HEK293 (cell line): ENCODE measurements at regions not wholly inside any gene's neighbourhood (a gene's known extent, or its start where the extent isn't known, plus 50 kb on each side); places are given as distances from the start of the nearest gene placed in this dataset.

ENCODE experiments used
- ZNF114 ChIP-seq: fragments of 450-650 bp; formaldehyde crosslinking; IDR thresholded peaks from 2 replicates; pipeline ENCODE4 v1.5.0; 2017; ENCODE audit warnings: missing biosample characterization, missing genetic modification characterization
- ZNF146 ChIP-seq: fragments of 450-650 bp; formaldehyde crosslinking; IDR thresholded peaks from 2 replicates; pipeline ENCODE4 v1.5.1; 2016; ENCODE audit warnings: missing biosample characterization, missing genetic modification characterization
- ZNF768 ChIP-seq: fragments of 450-650 bp; formaldehyde crosslinking; IDR thresholded peaks from 2 replicates; pipeline ENCODE4 v1.5.1; 2018; ENCODE audit warnings: missing biosample characterization, mild to moderate bottlenecking, missing genetic modification characterization
- TF ChIP-seq, protein P1 (sequence below): fragments of 450-650 bp; formaldehyde crosslinking; conservative IDR thresholded peaks from 2 replicates; pipeline ENCODE4 v1.5.1; 2016; ENCODE audit warnings: low read depth, missing biosample characterization, missing genetic modification characterization
- TF ChIP-seq, protein P2 (sequence below): fragments of 450-650 bp; formaldehyde crosslinking; IDR thresholded peaks from 2 replicates; pipeline ENCODE4 v1.5.1; 2016; ENCODE audit warnings: missing biosample characterization, missing genetic modification characterization
- TF ChIP-seq, protein P3 (sequence below): fragments of 450-650 bp; formaldehyde crosslinking; IDR thresholded peaks from 2 replicates; pipeline ENCODE4 v1.5.1; 2016; ENCODE audit warnings: missing biosample characterization, missing genetic modification characterization
- TF ChIP-seq, protein P4 (sequence below): fragments of 450-650 bp; formaldehyde crosslinking; IDR thresholded peaks from 2 replicates; pipeline ENCODE4 v1.5.1; 2016; ENCODE audit warnings: missing biosample characterization, missing genetic modification characterization
- TF ChIP-seq, protein P5 (sequence below): fragments of 450-650 bp; formaldehyde crosslinking; IDR thresholded peaks from 2 replicates; pipeline ENCODE4 v1.5.1; 2016; ENCODE audit warnings: missing biosample characterization, missing genetic modification characterization

DNA sequence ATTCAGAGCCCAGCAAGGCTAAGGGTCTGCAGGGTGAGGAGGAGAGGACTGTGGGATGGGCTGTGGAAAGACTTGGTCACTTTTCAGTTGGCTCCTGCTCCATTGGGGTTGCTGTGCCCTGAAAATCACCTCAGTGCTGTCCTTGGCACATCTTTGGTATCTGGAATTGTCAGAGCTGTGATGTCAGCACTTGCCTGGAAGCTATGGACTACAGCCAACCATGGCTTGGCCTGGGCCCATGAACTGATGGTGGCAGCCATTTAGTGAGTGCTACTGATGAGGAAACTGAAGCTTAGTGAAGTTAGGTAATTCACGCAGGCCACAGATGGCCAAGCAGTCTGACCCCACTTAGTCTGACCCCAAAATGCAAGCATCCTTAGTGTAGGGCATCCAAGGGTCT is 121.8 kb upstream of the SERPINE2 start:
- TF ChIP-seq, protein P1, sequence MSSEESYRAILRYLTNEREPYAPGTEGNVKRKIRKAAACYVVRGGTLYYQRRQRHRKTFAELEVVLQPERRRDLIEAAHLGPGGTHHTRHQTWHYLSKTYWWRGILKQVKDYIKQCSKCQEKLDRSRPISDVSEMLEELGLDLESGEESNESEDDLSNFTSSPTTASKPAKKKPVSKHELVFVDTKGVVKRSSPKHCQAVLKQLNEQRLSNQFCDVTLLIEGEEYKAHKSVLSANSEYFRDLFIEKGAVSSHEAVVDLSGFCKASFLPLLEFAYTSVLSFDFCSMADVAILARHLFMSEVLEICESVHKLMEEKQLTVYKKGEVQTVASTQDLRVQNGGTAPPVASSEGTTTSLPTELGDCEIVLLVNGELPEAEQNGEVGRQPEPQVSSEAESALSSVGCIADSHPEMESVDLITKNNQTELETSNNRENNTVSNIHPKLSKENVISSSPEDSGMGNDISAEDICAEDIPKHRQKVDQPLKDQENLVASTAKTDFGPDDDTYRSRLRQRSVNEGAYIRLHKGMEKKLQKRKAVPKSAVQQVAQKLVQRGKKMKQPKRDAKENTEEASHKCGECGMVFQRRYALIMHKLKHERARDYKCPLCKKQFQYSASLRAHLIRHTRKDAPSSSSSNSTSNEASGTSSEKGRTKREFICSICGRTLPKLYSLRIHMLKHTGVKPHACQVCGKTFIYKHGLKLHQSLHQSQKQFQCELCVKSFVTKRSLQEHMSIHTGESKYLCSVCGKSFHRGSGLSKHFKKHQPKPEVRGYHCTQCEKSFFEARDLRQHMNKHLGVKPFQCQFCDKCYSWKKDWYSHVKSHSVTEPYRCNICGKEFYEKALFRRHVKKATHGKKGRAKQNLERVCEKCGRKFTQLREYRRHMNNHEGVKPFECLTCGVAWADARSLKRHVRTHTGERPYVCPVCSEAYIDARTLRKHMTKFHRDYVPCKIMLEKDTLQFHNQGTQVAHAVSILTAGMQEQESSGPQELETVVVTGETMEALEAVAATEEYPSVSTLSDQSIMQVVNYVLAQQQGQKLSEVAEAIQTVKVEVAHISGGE (tag by site-specific recombination) = no peak
- no peak for TF ChIP-seq ZNF146 (tag by site-specific recombination)
- TF ChIP-seq, protein P2, sequence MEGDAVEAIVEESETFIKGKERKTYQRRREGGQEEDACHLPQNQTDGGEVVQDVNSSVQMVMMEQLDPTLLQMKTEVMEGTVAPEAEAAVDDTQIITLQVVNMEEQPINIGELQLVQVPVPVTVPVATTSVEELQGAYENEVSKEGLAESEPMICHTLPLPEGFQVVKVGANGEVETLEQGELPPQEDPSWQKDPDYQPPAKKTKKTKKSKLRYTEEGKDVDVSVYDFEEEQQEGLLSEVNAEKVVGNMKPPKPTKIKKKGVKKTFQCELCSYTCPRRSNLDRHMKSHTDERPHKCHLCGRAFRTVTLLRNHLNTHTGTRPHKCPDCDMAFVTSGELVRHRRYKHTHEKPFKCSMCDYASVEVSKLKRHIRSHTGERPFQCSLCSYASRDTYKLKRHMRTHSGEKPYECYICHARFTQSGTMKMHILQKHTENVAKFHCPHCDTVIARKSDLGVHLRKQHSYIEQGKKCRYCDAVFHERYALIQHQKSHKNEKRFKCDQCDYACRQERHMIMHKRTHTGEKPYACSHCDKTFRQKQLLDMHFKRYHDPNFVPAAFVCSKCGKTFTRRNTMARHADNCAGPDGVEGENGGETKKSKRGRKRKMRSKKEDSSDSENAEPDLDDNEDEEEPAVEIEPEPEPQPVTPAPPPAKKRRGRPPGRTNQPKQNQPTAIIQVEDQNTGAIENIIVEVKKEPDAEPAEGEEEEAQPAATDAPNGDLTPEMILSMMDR (tag by site-specific recombination) = no peak
- TF ChIP-seq, protein P3, sequence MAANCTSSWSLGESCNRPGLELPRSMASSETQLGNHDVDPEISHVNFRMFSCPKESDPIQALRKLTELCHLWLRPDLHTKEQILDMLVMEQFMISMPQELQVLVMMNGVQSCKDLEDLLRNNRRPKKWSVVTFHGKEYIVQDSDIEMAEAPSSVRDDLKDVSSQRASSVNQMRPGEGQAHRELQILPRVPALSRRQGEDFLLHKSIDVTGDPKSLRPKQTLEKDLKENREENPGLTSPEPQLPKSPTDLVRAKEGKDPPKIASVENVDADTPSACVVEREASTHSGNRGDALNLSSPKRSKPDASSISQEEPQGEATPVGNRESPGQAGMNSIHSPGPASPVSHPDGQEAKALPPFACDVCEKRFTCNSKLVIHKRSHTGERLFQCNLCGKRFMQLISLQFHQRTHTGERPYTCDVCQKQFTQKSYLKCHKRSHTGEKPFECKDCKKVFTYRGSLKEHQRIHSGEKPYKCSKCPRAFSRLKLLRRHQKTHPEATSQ = no peak
- no peak for TF ChIP-seq ZNF114 (tag by site-specific recombination)
- no peak for TF ChIP-seq ZNF768 (tag by site-specific recombination)
- TF ChIP-seq, protein P4, sequence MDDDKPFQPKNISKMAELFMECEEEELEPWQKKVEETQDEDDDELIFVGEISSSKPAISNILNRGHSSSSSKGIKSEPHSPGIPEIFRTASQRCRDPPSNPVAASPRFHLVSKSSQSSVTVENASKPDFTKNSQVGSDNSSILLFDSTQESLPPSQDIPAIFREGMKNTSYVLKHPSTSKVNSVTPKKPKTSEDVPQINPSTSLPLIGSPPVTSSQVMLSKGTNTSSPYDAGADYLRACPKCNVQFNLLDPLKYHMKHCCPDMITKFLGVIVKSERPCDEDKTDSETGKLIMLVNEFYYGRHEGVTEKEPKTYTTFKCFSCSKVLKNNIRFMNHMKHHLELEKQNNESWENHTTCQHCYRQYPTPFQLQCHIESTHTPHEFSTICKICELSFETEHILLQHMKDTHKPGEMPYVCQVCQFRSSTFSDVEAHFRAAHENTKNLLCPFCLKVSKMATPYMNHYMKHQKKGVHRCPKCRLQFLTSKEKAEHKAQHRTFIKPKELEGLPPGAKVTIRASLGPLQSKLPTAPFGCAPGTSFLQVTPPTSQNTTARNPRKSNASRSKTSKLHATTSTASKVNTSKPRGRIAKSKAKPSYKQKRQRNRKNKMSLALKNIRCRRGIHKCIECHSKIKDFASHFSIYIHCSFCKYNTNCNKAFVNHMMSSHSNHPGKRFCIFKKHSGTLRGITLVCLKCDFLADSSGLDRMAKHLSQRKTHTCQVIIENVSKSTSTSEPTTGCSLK (tag by site-specific recombination) = no peak
- TF ChIP-seq, protein P5, sequence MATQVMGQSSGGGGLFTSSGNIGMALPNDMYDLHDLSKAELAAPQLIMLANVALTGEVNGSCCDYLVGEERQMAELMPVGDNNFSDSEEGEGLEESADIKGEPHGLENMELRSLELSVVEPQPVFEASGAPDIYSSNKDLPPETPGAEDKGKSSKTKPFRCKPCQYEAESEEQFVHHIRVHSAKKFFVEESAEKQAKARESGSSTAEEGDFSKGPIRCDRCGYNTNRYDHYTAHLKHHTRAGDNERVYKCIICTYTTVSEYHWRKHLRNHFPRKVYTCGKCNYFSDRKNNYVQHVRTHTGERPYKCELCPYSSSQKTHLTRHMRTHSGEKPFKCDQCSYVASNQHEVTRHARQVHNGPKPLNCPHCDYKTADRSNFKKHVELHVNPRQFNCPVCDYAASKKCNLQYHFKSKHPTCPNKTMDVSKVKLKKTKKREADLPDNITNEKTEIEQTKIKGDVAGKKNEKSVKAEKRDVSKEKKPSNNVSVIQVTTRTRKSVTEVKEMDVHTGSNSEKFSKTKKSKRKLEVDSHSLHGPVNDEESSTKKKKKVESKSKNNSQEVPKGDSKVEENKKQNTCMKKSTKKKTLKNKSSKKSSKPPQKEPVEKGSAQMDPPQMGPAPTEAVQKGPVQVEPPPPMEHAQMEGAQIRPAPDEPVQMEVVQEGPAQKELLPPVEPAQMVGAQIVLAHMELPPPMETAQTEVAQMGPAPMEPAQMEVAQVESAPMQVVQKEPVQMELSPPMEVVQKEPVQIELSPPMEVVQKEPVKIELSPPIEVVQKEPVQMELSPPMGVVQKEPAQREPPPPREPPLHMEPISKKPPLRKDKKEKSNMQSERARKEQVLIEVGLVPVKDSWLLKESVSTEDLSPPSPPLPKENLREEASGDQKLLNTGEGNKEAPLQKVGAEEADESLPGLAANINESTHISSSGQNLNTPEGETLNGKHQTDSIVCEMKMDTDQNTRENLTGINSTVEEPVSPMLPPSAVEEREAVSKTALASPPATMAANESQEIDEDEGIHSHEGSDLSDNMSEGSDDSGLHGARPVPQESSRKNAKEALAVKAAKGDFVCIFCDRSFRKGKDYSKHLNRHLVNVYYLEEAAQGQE (tag by site-specific recombination) = no peak
